PC-9 (cell line): ENCODE measurements at regions not wholly inside any gene's neighbourhood (a gene's known extent, or its start where the extent isn't known, plus 50 kb on each side); places are given as distances from the start of the nearest gene placed in this dataset.

Source experiments
- BruUV-seq: library from RNA; stranded (reverse); fragments of 400-500 nt; replicated peaks from 2 replicates; lab custom pipeline; 2021; lab: Mats Ljungman, UMichigan
- CTCF ChIA-PET: fragments of 300-600 bp; sonication (Branson Sonifier 250); formaldehyde crosslinking; loops from one replicate; lab custom pipeline; 2022; ENCODE audit warnings: antibody characterized with exemption; lab: Charles Lee
- POLR2A ChIA-PET: fragments of 300-600 bp; sonication (Branson Sonifier 250); formaldehyde crosslinking; loops from one replicate; lab custom pipeline; 2022; ENCODE audit warnings: antibody characterized with exemption; ENCODE audit not compliant: unreplicated experiment; lab: Charles Lee
- DNase-seq, 2 experiments: peaks; one replicate each; pipeline versions ENCODE4 v3.0.0 to v3.0.0-alpha.2; 2015 to 2022; ENCODE audit warnings: mixed read lengths in 1 of 2
- H2AFZ ChIP-seq: fragments of 200-600 bp; sonication (generic); 2 replicates; pipeline ENCODE4 v1.8.1; 2017; ENCODE audit warnings: antibody characterized with exemption
- H3F3A ChIP-seq: fragments of 200-600 bp; sonication (generic); 2 replicates; pipeline ENCODE4 v1.8.1; 2017; ENCODE audit warnings: antibody characterized with exemption, mild to moderate bottlenecking, low read depth; ENCODE audit not compliant: insufficient read depth
- H3K27ac ChIP-seq: fragments of 200-600 bp; sonication (generic); 2 replicates; pipeline ENCODE4 v1.6.1; 2016; ENCODE audit warnings: mixed run types
- H3K27me3 ChIP-seq: fragments of 200-600 bp; sonication (generic); 2 replicates; pipeline ENCODE4 v1.6.1; 2016; ENCODE audit warnings: low read depth, mixed run types; ENCODE audit not compliant: insufficient read depth
- H3K36me3 ChIP-seq: fragments of 200-600 bp; sonication (generic); 2 replicates; pipeline ENCODE4 v1.6.1; 2016; ENCODE audit warnings: low read depth, mixed run types
- H3K4me1 ChIP-seq: fragments of 200-600 bp; sonication (generic); replicated peaks from 2 replicates; pipeline ENCODE4 v1.6.1; 2016; ENCODE audit warnings: mixed run types; ENCODE audit not compliant: insufficient read depth
- H3K4me2 ChIP-seq: fragments of 200-600 bp; sonication (generic); 2 replicates; pipeline ENCODE4 v1.6.1; 2017; ENCODE audit warnings: mixed run types
- H3K4me3 ChIP-seq: fragments of 200-600 bp; sonication (generic); 2 replicates; pipeline ENCODE4 v1.6.1; 2016; ENCODE audit warnings: mixed run types
- H3K79me2 ChIP-seq: fragments of 200-600 bp; sonication (generic); 2 replicates; pipeline ENCODE4 v1.6.1; 2017; ENCODE audit warnings: low read depth, mixed run types
- H3K9me2 ChIP-seq: fragments of 200-600 bp; sonication (generic); 2 replicates; pipeline ENCODE4 v1.8.1; 2017; ENCODE audit warnings: mild to moderate bottlenecking; ENCODE audit not compliant: insufficient read depth
- H3K9me3 ChIP-seq: fragments of 200-600 bp; sonication (generic); 2 replicates; pipeline ENCODE4 v1.8.1; 2016; ENCODE audit warnings: low read depth; ENCODE audit not compliant: insufficient read depth
- H4K20me1 ChIP-seq: fragments of 200-600 bp; sonication (generic); 2 replicates; pipeline ENCODE4 v1.8.1; 2017; ENCODE audit not compliant: insufficient read depth
- CTCF ChIP-seq: fragments of 200-600 bp; sonication (generic); conservative IDR thresholded peaks from 2 replicates; pipeline ENCODE4 v1.6.1; 2017; ENCODE audit warnings: mixed run types, antibody characterized with exemption, mild to moderate bottlenecking, moderate library complexity
- EZH2 ChIP-seq: fragments of 200-600 bp; sonication (generic); IDR thresholded peaks from 2 replicates; pipeline ENCODE4 v1.8.0; 2017; ENCODE audit warnings: antibody characterized with exemption, low read depth
- intact Hi-C: fragments of 100-400 bp; cut with micrococcal nuclease; formaldehyde crosslinking; loops from one replicate; pipeline ENCODE4 v1.10.0; 2022; ENCODE audit not compliant: unreplicated experiment

- Histone ChIP-seq H3K9me2 (no peaks in the 10 kb centered on the region), H3K36me3 (no peaks in the 10 kb centered on the region), H3F3A (no peaks in the 10 kb centered on the region), H2AFZ (no peak overlapping the region), H3K27me3 (peaks cover 32% of the 10 kb centered on the region), H3K4me3 (no peak overlapping the region), H3K4me1 (no peaks in the 10 kb centered on the region), H3K27ac (no peak overlapping the region), H4K20me1 (no peaks in the 10 kb centered on the region), H3K4me2 (no peak overlapping the region), H3K79me2 (no peaks in the 10 kb centered on the region), H3K9me3 (no peaks in the 10 kb centered on the region)
- CTCF ChIA-PET, result no interaction called here
- no peak for DNase-seq
- POLR2A ChIA-PET, result no interaction called here
- BruUV-seq, result no TSS peak
- intact Hi-C loops, result no loop called here
- no peak for TF ChIP-seq EZH2
- TF ChIP-seq CTCF, result no peak
Measured at GRCh38 chr16:56022818-56023217, 147.6 kb upstream of the CES5A start.

GRCh38 chr16:56019274-56019673, 144.1 kb upstream of the CES5A start:
- DNase-seq, result no peak
- no peak overlapping the region for H2AFZ ChIP-seq
- H3K27ac ChIP-seq, result no peak overlapping the region
- no peaks in the 10 kb centered on the region for H4K20me1 ChIP-seq
- no peak overlapping the region for H3K4me3 ChIP-seq
- H3K9me3 ChIP-seq, result no peaks in the 10 kb centered on the region
- POLR2A ChIA-PET, result no interaction called here
- CTCF ChIA-PET, result no interaction called here
- no peaks in the 10 kb centered on the region for H3F3A ChIP-seq
- intact Hi-C loops, result no loop called here
- no peaks in the 10 kb centered on the region for H3K79me2 ChIP-seq
- no peaks in the 10 kb centered on the region for H3K4me1 ChIP-seq
- H3K27me3 ChIP-seq, result peaks cover 46% of the 10 kb centered on the region
- no TSS peak for BruUV-seq
- H3K36me3 ChIP-seq, result no peaks in the 10 kb centered on the region
- H3K4me2 ChIP-seq, result no peak overlapping the region
- TF ChIP-seq EZH2, result no peak
- TF ChIP-seq CTCF, result no peak
- no peaks in the 10 kb centered on the region for H3K9me2 ChIP-seq

GRCh38 chr16:56013962-56014552, 138.9 kb upstream of the CES5A start:
- peak; percentile 43 to 52 for DNase-seq
- peaks cover 65% of the 10 kb centered on the region for H3K27me3 ChIP-seq
- H3F3A ChIP-seq, result no peaks in the 10 kb centered on the region
- H3K27ac ChIP-seq, result no peak overlapping the region
- H3K9me2 ChIP-seq, result no peaks in the 10 kb centered on the region
- ChIA-PET CTCF (no interaction called here), POLR2A (no interaction called here)
- H3K4me2 ChIP-seq, result no peak overlapping the region
- H3K36me3 ChIP-seq, result no peaks in the 10 kb centered on the region
- BruUV-seq, result no TSS peak
- H3K4me1 ChIP-seq, result no peaks in the 10 kb centered on the region
- no peaks in the 10 kb centered on the region for H3K79me2 ChIP-seq
- no peaks in the 10 kb centered on the region for H3K9me3 ChIP-seq
- no peak overlapping the region for H3K4me3 ChIP-seq
- intact Hi-C loops, result no loop called here
- TF ChIP-seq CTCF (no peak), EZH2 (no peak)
- no peaks in the 10 kb centered on the region for H4K20me1 ChIP-seq
- H2AFZ ChIP-seq, result no peak overlapping the region
